ENCODE measurements at regions not wholly inside any gene's neighbourhood (a gene's known extent, or its start where the extent isn't known, plus 50 kb on each side); places are given as distances from the start of the nearest gene placed in this dataset.
"Not testable (repeated sequence)": the region's sequence is repeated elsewhere in the genome, so short reads cannot be mapped to it uniquely, and the experiment has no call there.

DNA sequence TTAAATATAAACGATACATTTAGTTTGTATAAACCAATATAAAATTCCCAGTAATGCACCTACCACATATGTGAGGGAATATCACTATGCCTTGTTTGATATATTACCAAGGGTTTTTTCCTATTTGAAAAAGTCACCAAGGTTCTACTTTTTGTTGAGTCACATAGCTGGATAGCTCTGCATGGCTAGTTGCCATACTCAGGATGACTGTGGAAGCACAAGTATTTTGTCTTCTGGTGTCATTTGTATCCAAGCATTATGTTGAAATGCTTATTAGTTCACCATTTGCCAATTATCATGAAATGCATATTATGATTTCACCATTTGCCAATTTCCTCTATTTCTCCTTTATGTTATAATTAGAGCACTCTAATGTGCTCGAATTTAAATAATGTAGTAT lies 162.7 kb upstream of the TTC29 start:
- no peak overlapping the region for H3K4me3 ChIP-seq
- no peaks in the 10 kb centered on the region for H3K9me3 ChIP-seq
- no peak for DNase-seq
- peaks cover 0 to 11% (median 0%) of the 10 kb centered on the region in 7 donors for H3K27me3 ChIP-seq (replicated peaks in 1 of 7)
- TF ChIP-seq, protein P1, sequence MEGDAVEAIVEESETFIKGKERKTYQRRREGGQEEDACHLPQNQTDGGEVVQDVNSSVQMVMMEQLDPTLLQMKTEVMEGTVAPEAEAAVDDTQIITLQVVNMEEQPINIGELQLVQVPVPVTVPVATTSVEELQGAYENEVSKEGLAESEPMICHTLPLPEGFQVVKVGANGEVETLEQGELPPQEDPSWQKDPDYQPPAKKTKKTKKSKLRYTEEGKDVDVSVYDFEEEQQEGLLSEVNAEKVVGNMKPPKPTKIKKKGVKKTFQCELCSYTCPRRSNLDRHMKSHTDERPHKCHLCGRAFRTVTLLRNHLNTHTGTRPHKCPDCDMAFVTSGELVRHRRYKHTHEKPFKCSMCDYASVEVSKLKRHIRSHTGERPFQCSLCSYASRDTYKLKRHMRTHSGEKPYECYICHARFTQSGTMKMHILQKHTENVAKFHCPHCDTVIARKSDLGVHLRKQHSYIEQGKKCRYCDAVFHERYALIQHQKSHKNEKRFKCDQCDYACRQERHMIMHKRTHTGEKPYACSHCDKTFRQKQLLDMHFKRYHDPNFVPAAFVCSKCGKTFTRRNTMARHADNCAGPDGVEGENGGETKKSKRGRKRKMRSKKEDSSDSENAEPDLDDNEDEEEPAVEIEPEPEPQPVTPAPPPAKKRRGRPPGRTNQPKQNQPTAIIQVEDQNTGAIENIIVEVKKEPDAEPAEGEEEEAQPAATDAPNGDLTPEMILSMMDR (IDR thresholded peaks at IDR 0.05 in 8 of 11, conservative IDR thresholded peaks at IDR 0.05 in 3 of 11) = no peak
- TF ChIP-seq POLR2AphosphoS5 (IDR thresholded peaks at IDR 0.05) (no peak), POLR2A (IDR thresholded peaks at IDR 0.05) (no peak)
- WGBS, 5 donors = 80 to 87% (median 81%) methylated on average over 2 of the region's 2 CpGs
- intact Hi-C loops (cut with DNase I; ENCODE audit: low total_unique reads) = no loop called here
- no peaks in the 10 kb centered on the region for H3K36me3 ChIP-seq
- no peak overlapping the region for H3K27ac ChIP-seq
- H3K4me1 ChIP-seq = no peaks in the 10 kb centered on the region

DNA sequence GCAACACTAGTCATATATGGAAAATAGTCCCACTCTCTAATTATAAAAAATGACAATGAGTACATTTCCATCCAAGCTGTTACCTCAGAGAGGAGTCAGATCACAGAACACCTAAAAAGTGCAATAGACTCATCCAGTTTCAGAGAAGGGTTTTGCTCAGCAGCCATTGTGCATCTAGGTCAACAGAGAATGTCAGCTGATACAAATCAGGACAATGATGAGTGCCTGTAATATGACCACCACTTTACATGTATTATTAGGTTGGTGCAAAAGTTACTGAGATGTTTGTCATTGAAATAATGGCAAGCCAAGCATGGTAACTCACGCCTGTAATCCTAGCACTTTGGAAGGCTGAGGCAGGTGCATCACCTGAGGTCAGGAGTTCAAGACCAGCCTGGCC lies 164.1 kb upstream of the TTC29 start:
- Histone ChIP-seq H3K9me3 (peaks cover 0 to 4% (median 2%) of the 10 kb centered on the region in 8 donors), H3K27ac (peak overlapping the region in 3 of 8 donors; percentile 47 to 63 (median 58)), H3K4me1 (no peaks in the 10 kb centered on the region), H3K27me3 (replicated peaks in 1 of 7) (peaks cover 0 to 11% (median 0%) of the 10 kb centered on the region in 7 donors), H3K36me3 (no peaks in the 10 kb centered on the region), H3K4me3 (no peak overlapping the region)
- intact Hi-C loops (cut with DNase I; ENCODE audit: low total_unique reads) = no loop called here
- no peak for DNase-seq
- TF ChIP-seq, protein P1 (IDR thresholded peaks at IDR 0.05 in 8 of 11, conservative IDR thresholded peaks at IDR 0.05 in 3 of 11) = no peak
- no peak for TF ChIP-seq POLR2A (IDR thresholded peaks at IDR 0.05)
- no peak for TF ChIP-seq POLR2AphosphoS5 (IDR thresholded peaks at IDR 0.05)
- WGBS, 5 donors = 72 to 88% (median 81%) methylated on average over 1 of the region's 1 CpG

DNA sequence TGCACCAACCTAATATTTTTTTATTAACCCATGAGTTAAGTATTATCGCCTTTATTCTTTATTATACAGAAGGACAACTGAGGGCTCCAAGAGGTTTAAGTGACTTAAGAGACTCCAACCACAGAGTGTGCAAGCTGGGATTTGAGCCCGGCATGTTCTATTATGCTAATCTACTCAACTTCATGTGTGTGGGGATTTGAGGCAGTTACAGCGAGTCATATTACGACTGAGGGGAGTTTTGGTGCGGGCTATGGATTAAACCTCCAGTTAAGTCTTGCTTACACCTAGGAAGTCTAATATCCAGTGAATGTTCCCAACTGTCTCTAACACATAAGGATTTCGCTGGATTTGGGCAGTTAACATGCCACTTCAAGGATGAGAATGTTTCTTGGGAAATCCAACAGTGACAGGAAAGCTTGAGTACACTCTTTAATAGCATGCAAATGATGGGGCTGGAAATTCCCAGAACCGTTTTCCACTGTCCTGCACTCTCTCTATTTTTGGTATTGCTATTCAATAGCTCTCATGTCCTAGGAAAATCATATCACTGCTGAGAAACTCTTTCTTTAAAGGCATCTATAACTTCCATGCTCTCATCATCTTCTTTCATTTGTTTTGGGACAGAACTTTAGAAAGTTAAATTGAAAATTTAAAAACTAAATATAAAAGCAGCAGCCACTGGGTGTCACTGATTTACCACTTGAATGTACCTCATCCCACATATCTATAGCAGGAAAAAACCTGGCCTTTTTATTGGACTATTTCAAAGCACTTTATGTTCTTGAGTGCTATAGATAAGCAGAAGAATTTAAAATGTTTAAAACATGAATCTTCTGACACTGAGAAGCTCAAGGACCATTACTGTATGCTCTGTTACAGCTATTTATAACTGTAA lies 165.1 kb upstream of the TTC29 start:
- H3K27me3 ChIP-seq (replicated peaks in 1 of 7) = peaks cover 0 to 11% (median 0%) of the 10 kb centered on the region in 7 donors
- H3K36me3 ChIP-seq = no peaks in the 10 kb centered on the region
- no peak overlapping the region for H3K4me3 ChIP-seq
- intact Hi-C loops (cut with DNase I; ENCODE audit: low total_unique reads) = no loop called here
- peak overlapping the region in 6 of 8 donors; percentile 33 to 63 (median 54) for H3K27ac ChIP-seq
- TF ChIP-seq, protein P1 (IDR thresholded peaks at IDR 0.05 in 8 of 11, conservative IDR thresholded peaks at IDR 0.05 in 3 of 11) = no peak
- TF ChIP-seq POLR2AphosphoS5 (IDR thresholded peaks at IDR 0.05) = no peak
- no peak for TF ChIP-seq POLR2A (IDR thresholded peaks at IDR 0.05)
- DNase-seq = no peak
- peaks cover 0 to 13% (median 7%) of the 10 kb centered on the region in 8 donors for H3K9me3 ChIP-seq
- 69 to 82% (median 72%) methylated on average over 7 of the region's 7 CpGs for WGBS, 5 donors
- no peaks in the 10 kb centered on the region for H3K4me1 ChIP-seq

DNA sequence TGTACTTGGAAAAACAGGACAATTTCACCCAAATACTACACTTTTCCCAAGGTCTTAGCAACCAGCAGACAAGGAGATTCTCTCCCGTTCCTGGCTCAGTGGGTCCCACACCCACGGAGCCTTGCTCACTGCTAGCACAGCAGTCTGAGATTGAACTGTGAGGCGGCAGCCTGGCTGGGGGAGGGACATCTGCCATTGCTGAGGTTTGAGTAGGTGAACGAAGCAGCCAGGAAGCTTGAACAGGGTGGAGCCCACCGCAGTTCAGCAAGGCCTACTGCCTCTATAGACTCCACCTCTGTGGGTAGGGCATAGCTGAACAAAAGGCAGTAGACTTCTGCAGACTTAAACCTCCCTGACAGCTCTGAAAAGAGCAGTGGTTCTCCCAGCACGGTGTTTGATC lies 166.5 kb upstream of the TTC29 start:
- H3K27ac ChIP-seq; intact Hi-C loops (cut with DNase I; ENCODE audit: low total_unique reads); DNase-seq; H3K4me3 ChIP-seq; H3K4me1 ChIP-seq; H3K36me3 ChIP-seq: not testable (repeated sequence)
- 67 to 77% (median 70%) methylated on average over 6 of the region's 6 CpGs for WGBS, 5 donors
- H3K27me3 ChIP-seq (replicated peaks in 1 of 7) = peaks cover 0 to 11% (median 0%) of the 10 kb centered on the region in 7 donors
- peaks cover 0 to 15% (median 7%) of the 10 kb centered on the region in 8 donors for H3K9me3 ChIP-seq
